Glutamatergic neuron (in vitro differentiated cells): ENCODE measurements at regions not wholly inside any gene's neighbourhood (a gene's known extent, or its start where the extent isn't known, plus 50 kb on each side); places are given as distances from the start of the nearest gene placed in this dataset.

Experiments used
- DNase-seq: peaks from one replicate; pipeline ENCODE4 v3.0.0; 2022
- H3K27ac Mint-ChIP-seq: one replicate; pipeline ENCODE4 v1.8.0; 2020; ENCODE audit warnings: mild to moderate bottlenecking, mixed read lengths, inconsistent platforms; ENCODE audit not compliant: unreplicated experiment
- H3K27me3 Mint-ChIP-seq: one replicate; pipeline ENCODE4 v1.8.0; 2020; ENCODE audit warnings: mild to moderate bottlenecking, moderate library complexity, mixed read lengths, inconsistent platforms; ENCODE audit not compliant: unreplicated experiment
- H3K36me3 Mint-ChIP-seq: one replicate; pipeline ENCODE4 v1.8.0; 2020; ENCODE audit warnings: mild to moderate bottlenecking, mixed read lengths, inconsistent platforms; ENCODE audit not compliant: unreplicated experiment
- H3K4me1 Mint-ChIP-seq: one replicate; pipeline ENCODE4 v1.8.0; 2020; ENCODE audit warnings: mild to moderate bottlenecking, low read depth, mixed read lengths, inconsistent platforms; ENCODE audit not compliant: unreplicated experiment
- H3K4me3 Mint-ChIP-seq: one replicate; pipeline ENCODE4 v1.8.0; 2020; ENCODE audit warnings: mild to moderate bottlenecking, mixed read lengths, inconsistent platforms; ENCODE audit not compliant: unreplicated experiment
- H3K9me3 Mint-ChIP-seq: one replicate; pipeline ENCODE4 v1.8.0; 2020; ENCODE audit warnings: mild to moderate bottlenecking, moderate library complexity, mixed read lengths, inconsistent platforms; ENCODE audit not compliant: unreplicated experiment
- CTCF ChIP-seq: fragments of 200-600 bp; sonication (generic); IDR thresholded peaks from one replicate; pipeline ENCODE4 v1.5.0; 2021; ENCODE audit not compliant: partially characterized antibody, unreplicated experiment

- H3K9me3 Mint-ChIP-seq = peaks cover 2% of the 10 kb centered on the region
- H3K4me3 Mint-ChIP-seq = no peak overlapping the region
- H3K27me3 Mint-ChIP-seq = no peaks in the 10 kb centered on the region
- DNase-seq = no peak
- no peak overlapping the region for H3K27ac Mint-ChIP-seq
- no peaks in the 10 kb centered on the region for H3K4me1 Mint-ChIP-seq
- H3K36me3 Mint-ChIP-seq = no peaks in the 10 kb centered on the region
- TF ChIP-seq CTCF = no peak
Measured at GRCh38 chr6:94350833-94351232, 931.5 kb upstream of the EPHA7 start.

- no peaks in the 10 kb centered on the region for H3K4me1 Mint-ChIP-seq
- H3K4me3 Mint-ChIP-seq = no peak overlapping the region
- DNase-seq = no peak
- H3K36me3 Mint-ChIP-seq = no peaks in the 10 kb centered on the region
- no peaks in the 10 kb centered on the region for H3K27me3 Mint-ChIP-seq
- no peak for TF ChIP-seq CTCF
- no peak overlapping the region for H3K27ac Mint-ChIP-seq
- H3K9me3 Mint-ChIP-seq = peaks cover 2% of the 10 kb centered on the region
Measured at GRCh38 chr6:94349227-94349626, 929.9 kb upstream of the EPHA7 start.

GRCh38 chr6:94344866-94345265, 925.5 kb upstream of the EPHA7 start:
- Mint-ChIP-seq H3K36me3 (no peaks in the 10 kb centered on the region), H3K27ac (no peak overlapping the region), H3K4me1 (no peaks in the 10 kb centered on the region), H3K9me3 (no peaks in the 10 kb centered on the region), H3K27me3 (no peaks in the 10 kb centered on the region), H3K4me3 (no peak overlapping the region)
- DNase-seq = no peak
- TF ChIP-seq CTCF = no peak

- Mint-ChIP-seq H3K36me3 (no peaks in the 10 kb centered on the region), H3K27me3 (no peaks in the 10 kb centered on the region), H3K27ac (no peak overlapping the region), H3K9me3 (no peaks in the 10 kb centered on the region), H3K4me3 (no peak overlapping the region), H3K4me1 (no peaks in the 10 kb centered on the region)
- no peak for TF ChIP-seq CTCF
- DNase-seq = peak; percentile 13
Measured at GRCh38 chr6:94341173-94341572, 921.8 kb upstream of the EPHA7 start.

GRCh38 chr6:94323853-94324252, 904.5 kb upstream of the EPHA7 start:
- H3K27ac Mint-ChIP-seq = no peak overlapping the region
- H3K4me3 Mint-ChIP-seq = no peak overlapping the region
- H3K4me1 Mint-ChIP-seq = no peaks in the 10 kb centered on the region
- H3K36me3 Mint-ChIP-seq = no peaks in the 10 kb centered on the region
- H3K27me3 Mint-ChIP-seq = no peaks in the 10 kb centered on the region
- DNase-seq = no peak
- no peaks in the 10 kb centered on the region for H3K9me3 Mint-ChIP-seq
- TF ChIP-seq CTCF = no peak
